HEK293 (cell line): ENCODE measurements at regions not wholly inside any gene's neighbourhood (a gene's known extent, or its start where the extent isn't known, plus 50 kb on each side); places are given as distances from the start of the nearest gene placed in this dataset.
"Not testable (repeated sequence)": the region's sequence is repeated elsewhere in the genome, so short reads cannot be mapped to it uniquely, and the experiment has no call there.

Source experiments
- CTCF ChIA-PET: fragments of 350-600 bp; formaldehyde crosslinking; extraction: SDS; loops from one replicate; lab custom pipeline; 2021; ENCODE audit warnings: antibody characterized with exemption; lab: Yijun Ruan, JAX
- POLR2A ChIA-PET: fragments of 300-600 bp; formaldehyde crosslinking; extraction: SDS; loops from one replicate; lab custom pipeline; 2020; ENCODE audit warnings: antibody characterized with exemption, inconsistent platforms; lab: Yijun Ruan, JAX
- H3K27ac ChIP-seq: fragments of 200-500 bp; sonication (Bioruptor generic); 2 replicates; pipeline ENCODE4 v1.5.1; 2014; ENCODE audit warnings: low read depth, low read length, control low read depth, inconsistent platforms; ENCODE audit errors: extremely low read depth
- H3K36me3 ChIP-seq, 2 experiments: fragments of 200-500 bp in 1 of 2; sonication (Bioruptor generic) in 1 of 2; 1 replicate in 1 of 2; 2 replicates in 1 of 2; pipeline ENCODE4 v1.5.1; 2014 to 2017; ENCODE audit warnings: inconsistent platforms in 2 of 2, low read length in 2 of 2; ENCODE audit not compliant: control insufficient read depth in 2 of 2, insufficient read depth in 1 of 2
- H3K4me1 ChIP-seq: fragments of 200-500 bp; sonication (Bioruptor generic); 2 replicates; pipeline ENCODE4 v1.5.1; 2014; ENCODE audit warnings: mild to moderate bottlenecking, low read length, inconsistent platforms; ENCODE audit not compliant: control insufficient read depth, insufficient read depth
- H3K4me3 ChIP-seq: 2 replicates; pipeline ENCODE4 v1.5.1; 2011; ENCODE audit warnings: low read depth, mild to moderate bottlenecking, control low read depth, low read length, moderate library complexity
- H3K9me3 ChIP-seq: fragments of 200-500 bp; sonication (Bioruptor generic); 2 replicates; pipeline ENCODE4 v1.5.1; 2014; ENCODE audit warnings: low read depth, low read length, inconsistent platforms; ENCODE audit not compliant: control insufficient read depth, insufficient read depth
- HOXA7 ChIP-seq: sonication (generic); formaldehyde crosslinking; IDR thresholded peaks from 2 replicates; pipeline ENCODE4 v1.8.1; 2022; ENCODE audit warnings: missing genetic modification reagents, borderline replicate concordance
- KLF1 ChIP-seq: fragments of 450-650 bp; formaldehyde crosslinking; IDR thresholded peaks from 2 replicates; pipeline ENCODE4 v1.5.1; 2016; ENCODE audit warnings: missing biosample characterization, missing genetic modification characterization
- KLF10 ChIP-seq: fragments of 450-650 bp; IDR thresholded peaks from 2 replicates; pipeline ENCODE4 v1.5.1; 2018; ENCODE audit warnings: missing biosample characterization, mild to moderate bottlenecking, missing genetic modification characterization
- MZF1 ChIP-seq: fragments of 450-650 bp; formaldehyde crosslinking; IDR thresholded peaks from 2 replicates; pipeline ENCODE4 v1.5.1; 2017; ENCODE audit warnings: missing biosample characterization, missing genetic modification characterization, borderline replicate concordance
- RBAK ChIP-seq: fragments of 450-650 bp; formaldehyde crosslinking; IDR thresholded peaks from 2 replicates; pipeline ENCODE4 v1.5.1; 2016; ENCODE audit warnings: missing biosample characterization, missing genetic modification characterization
- SCRT1 ChIP-seq: fragments of 450-650 bp; formaldehyde crosslinking; IDR thresholded peaks from 2 replicates; pipeline ENCODE4 v1.5.1; 2016; ENCODE audit warnings: missing biosample characterization, missing genetic modification characterization, borderline replicate concordance
- YY1 ChIP-seq: fragments of 450-650 bp; formaldehyde crosslinking; IDR thresholded peaks from 2 replicates; pipeline ENCODE4 v1.5.1; 2018; ENCODE audit warnings: missing biosample characterization, missing genetic modification characterization
- ZBTB17 ChIP-seq: fragments of 450-650 bp; formaldehyde crosslinking; IDR thresholded peaks from 2 replicates; pipeline ENCODE4 v1.5.1; 2016; ENCODE audit warnings: missing biosample characterization, missing genetic modification characterization
- ZNF121 ChIP-seq: fragments of 450-650 bp; formaldehyde crosslinking; IDR thresholded peaks from 2 replicates; pipeline ENCODE4 v1.5.1; 2016; ENCODE audit warnings: missing biosample characterization, missing genetic modification characterization
- ZNF16 ChIP-seq: fragments of 450-650 bp; formaldehyde crosslinking; IDR thresholded peaks from 2 replicates; pipeline ENCODE4 v1.5.1; 2016; ENCODE audit warnings: low read depth, missing biosample characterization, missing genetic modification characterization
- ZNF175 ChIP-seq: fragments of 450-650 bp; formaldehyde crosslinking; IDR thresholded peaks from 2 replicates; pipeline ENCODE4 v1.5.1; 2016; ENCODE audit warnings: missing biosample characterization, missing genetic modification characterization
- ZNF211 ChIP-seq: fragments of 450-650 bp; formaldehyde crosslinking; IDR thresholded peaks from 2 replicates; pipeline ENCODE4 v1.5.1; 2016; ENCODE audit warnings: low read depth, missing biosample characterization, missing genetic modification characterization
- ZNF24 ChIP-seq: fragments of 450-650 bp; formaldehyde crosslinking; IDR thresholded peaks from 2 replicates; pipeline ENCODE4 v1.5.1; 2016; ENCODE audit warnings: missing biosample characterization, missing genetic modification characterization
- ZNF514 ChIP-seq: fragments of 450-650 bp; formaldehyde crosslinking; IDR thresholded peaks from 2 replicates; pipeline ENCODE4 v1.5.1; 2016; ENCODE audit warnings: missing biosample characterization, missing genetic modification characterization
- ZNF623 ChIP-seq: fragments of 450-650 bp; formaldehyde crosslinking; IDR thresholded peaks from 2 replicates; pipeline ENCODE4 v1.5.1; 2016; ENCODE audit warnings: missing biosample characterization, missing genetic modification characterization
- ZNF658 ChIP-seq: fragments of 450-650 bp; formaldehyde crosslinking; IDR thresholded peaks from 2 replicates; pipeline ENCODE4; 2016; ENCODE audit warnings: missing biosample characterization, missing genetic modification characterization
- ZNF704 ChIP-seq: fragments of 450-650 bp; formaldehyde crosslinking; IDR thresholded peaks from 2 replicates; pipeline ENCODE4 v1.5.1; 2016; ENCODE audit warnings: missing biosample characterization, missing genetic modification characterization
- ZNF776 ChIP-seq: fragments of 450-650 bp; formaldehyde crosslinking; IDR thresholded peaks from 2 replicates; pipeline ENCODE4 v1.5.0; 2017; ENCODE audit warnings: missing biosample characterization, missing genetic modification characterization, borderline replicate concordance
- ZNF843 ChIP-seq: fragments of 450-650 bp; formaldehyde crosslinking; IDR thresholded peaks from 2 replicates; pipeline ENCODE4 v1.5.1; 2016; ENCODE audit warnings: missing biosample characterization, missing genetic modification characterization

GRCh38 chr22:34645375-34645774 is 420.6 kb upstream of the ISX start:
- Histone ChIP-seq H3K27ac (no peak overlapping the region), H3K4me3 (no peak overlapping the region), H3K36me3 (no peaks in the 10 kb centered on the region), H3K9me3 (no peaks in the 10 kb centered on the region), H3K4me1 (no peaks in the 10 kb centered on the region)
- POLR2A ChIA-PET: no interaction called here
- CTCF ChIA-PET: no interaction called here
- TF ChIP-seq YY1: no peak
- TF ChIP-seq KLF10 (tag by site-specific recombination): no peak
- TF ChIP-seq ZNF623 (tag by site-specific recombination): no peak
- no peak for TF ChIP-seq KLF1 (tag by site-specific recombination)
- no peak for TF ChIP-seq ZNF843 (tag by site-specific recombination)
- TF ChIP-seq HOXA7 (CRISPR knock-in tag): no peak
- TF ChIP-seq ZNF514 (tag by site-specific recombination): no peak
- no peak for TF ChIP-seq ZBTB17 (tag by site-specific recombination)
- no peak for TF ChIP-seq ZNF658 (tag by site-specific recombination)
- TF ChIP-seq ZNF24 (tag by site-specific recombination): no peak
- TF ChIP-seq ZNF16 (tag by site-specific recombination): no peak
- no peak for TF ChIP-seq MZF1 (tag by site-specific recombination)
- TF ChIP-seq ZNF704 (tag by site-specific recombination): no peak
- TF ChIP-seq ZNF776 (tag by site-specific recombination): no peak
- TF ChIP-seq RBAK (tag by site-specific recombination): no peak
- no peak for TF ChIP-seq ZNF175 (tag by site-specific recombination)
- TF ChIP-seq SCRT1 (tag by site-specific recombination): no peak

- ChIA-PET POLR2A (interaction anchor here (0.7 kb wide), 1 partner anchor 244 kb away, joined by 3 read pairs; no protein-coding TSS in a partner anchor), CTCF (no interaction called here)
- Histone ChIP-seq H3K27ac (no peak overlapping the region), H3K4me3 (no peak overlapping the region), H3K4me1 (no peaks in the 10 kb centered on the region), H3K9me3 (no peaks in the 10 kb centered on the region), H3K36me3 (no peaks in the 10 kb centered on the region)
- no peak for TF ChIP-seq ZNF211 (tag by site-specific recombination)
- TF ChIP-seq ZNF121 (tag by site-specific recombination): no peak
Measured at GRCh38 chr22:34669001-34669400, 397.0 kb upstream of the ISX start.

DNA sequence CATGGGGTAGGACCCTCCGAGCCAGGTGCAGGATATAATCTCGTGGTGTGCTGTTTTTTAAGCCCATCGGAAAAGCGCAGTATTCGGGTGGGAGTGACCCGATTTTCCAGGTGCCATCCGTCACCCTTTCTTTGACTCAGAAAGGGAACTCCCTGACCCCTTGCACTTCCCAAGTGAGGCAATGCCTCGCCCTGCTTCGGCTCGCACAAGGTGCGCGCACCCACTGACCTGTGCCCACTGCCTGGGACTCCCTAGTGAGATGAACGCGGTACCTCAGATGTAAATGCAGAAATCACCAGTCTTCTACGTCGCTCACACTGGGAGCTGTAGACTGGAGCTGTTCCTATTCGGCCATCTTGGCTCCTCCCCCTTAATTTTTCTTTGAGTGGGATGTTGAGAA is 382.9 kb upstream of the ISX start:
- H3K4me3 ChIP-seq, H3K27ac ChIP-seq, H3K9me3 ChIP-seq, H3K4me1 ChIP-seq, CTCF ChIA-PET, POLR2A ChIA-PET, H3K36me3 ChIP-seq: not testable (repeated sequence)

GRCh38 chr22:34684278-34684677 is 381.7 kb upstream of the ISX start:
- H3K4me3 ChIP-seq, H3K36me3 ChIP-seq, H3K9me3 ChIP-seq, POLR2A ChIA-PET, H3K27ac ChIP-seq, CTCF ChIA-PET, H3K4me1 ChIP-seq: not testable (repeated sequence)
